ENCODE measurements at regions not wholly inside any gene's neighbourhood (a gene's known extent, or its start where the extent isn't known, plus 50 kb on each side); places are given as distances from the start of the nearest gene placed in this dataset.
"Not testable (repeated sequence)": the region's sequence is repeated elsewhere in the genome, so short reads cannot be mapped to it uniquely, and the experiment has no call there.

DNA sequence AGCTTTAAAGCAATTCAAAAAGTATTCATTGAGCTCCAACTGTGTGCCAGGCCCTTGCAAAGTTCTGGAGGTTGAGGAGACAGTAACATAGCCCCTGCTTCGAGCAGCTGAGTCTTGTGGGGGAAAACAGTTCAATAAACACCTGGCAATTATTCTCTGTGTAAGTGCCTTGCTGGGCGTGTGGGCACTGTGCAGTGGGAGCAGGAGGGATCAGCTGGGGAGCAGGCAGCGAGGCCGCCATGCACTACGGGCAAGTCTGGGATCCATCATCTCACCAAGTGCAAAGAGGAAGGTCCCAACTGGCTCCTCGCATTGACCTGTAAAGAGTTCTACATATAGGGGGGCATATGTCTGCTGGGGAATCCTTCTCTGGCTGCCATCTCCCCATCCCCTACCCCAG is 342.2 kb upstream of the HS6ST1 start:
- DNase-seq (ENCODE audit: low read depth): no peak

DNA sequence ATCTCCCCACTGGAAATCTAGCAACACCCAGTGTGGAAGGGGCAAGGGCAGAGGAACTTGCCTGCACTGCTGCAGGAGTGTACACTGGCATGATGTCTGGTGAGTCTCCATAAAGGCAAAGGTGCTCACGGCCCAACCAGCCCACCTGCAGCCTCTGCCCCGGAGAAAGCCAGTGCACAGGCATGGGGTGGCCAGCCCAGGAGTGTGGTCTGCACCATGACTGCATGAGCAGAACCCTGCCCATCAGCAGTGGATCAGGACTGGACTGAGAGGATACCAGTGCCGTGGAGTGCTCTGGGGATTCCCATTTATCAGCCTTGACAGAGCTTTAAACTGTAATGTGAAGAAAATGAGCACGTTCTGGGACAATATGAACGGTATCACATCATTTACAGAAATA is 342.6 kb upstream of the HS6ST1 start:
- DNase-seq (ENCODE audit: low read depth): no peak

DNA sequence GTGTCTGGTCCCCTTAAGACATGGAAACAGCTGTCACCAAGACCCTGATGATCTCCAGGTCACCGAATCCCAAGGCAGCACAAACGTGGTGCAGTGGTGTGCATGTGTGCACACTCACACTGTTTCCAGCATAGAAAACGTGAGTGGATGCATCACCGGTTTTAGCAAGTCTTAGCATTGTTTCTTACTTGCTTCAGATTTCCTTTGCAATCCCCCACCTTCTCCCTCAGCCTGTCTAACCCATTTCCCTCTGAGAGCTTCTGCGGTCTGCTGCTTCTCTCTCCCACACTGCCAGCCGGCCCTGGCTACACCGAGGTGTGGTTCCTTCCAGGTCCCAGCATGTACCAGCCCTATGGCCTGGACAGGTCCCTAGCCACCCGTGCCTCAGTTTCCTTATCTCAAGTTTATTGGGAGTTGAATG is 343.4 kb upstream of the HS6ST1 start:
- DNase-seq (ENCODE audit: low read depth): no peak

DNA sequence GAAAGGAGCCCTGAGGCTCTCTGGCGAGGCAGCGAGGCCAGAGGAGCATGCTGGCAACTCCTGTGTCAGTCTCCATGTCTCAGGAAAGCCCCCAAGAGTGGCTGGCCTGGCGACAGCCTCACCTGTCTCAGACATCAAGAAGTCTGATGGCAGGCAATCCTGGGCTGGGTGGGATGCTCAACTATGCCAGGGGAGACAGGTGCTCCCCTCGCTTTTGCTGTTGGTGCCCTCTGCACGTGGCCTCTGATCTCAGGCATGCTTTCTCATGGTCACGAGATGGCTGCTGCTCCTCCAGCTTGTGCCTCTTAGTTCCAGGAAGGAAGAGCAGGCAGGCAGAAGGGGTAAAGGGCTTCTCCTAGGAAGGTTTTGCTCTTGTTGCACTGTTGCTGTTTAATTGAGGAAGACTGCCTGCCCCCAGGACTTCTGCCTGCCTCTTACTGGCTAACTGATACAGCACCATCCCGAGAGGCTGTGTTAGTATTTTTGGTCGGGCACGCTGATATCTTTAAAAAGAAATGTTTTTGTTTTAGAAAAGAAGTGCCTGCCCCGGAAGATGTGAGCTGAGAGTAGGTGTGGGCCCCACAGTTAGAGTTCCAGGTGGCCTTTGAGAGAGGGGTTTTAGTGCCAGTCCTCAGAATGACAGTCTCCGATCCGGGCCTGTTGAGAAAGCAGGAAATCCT is 344.8 kb upstream of the HS6ST1 start:
- no peak for DNase-seq (ENCODE audit: low read depth)

DNA sequence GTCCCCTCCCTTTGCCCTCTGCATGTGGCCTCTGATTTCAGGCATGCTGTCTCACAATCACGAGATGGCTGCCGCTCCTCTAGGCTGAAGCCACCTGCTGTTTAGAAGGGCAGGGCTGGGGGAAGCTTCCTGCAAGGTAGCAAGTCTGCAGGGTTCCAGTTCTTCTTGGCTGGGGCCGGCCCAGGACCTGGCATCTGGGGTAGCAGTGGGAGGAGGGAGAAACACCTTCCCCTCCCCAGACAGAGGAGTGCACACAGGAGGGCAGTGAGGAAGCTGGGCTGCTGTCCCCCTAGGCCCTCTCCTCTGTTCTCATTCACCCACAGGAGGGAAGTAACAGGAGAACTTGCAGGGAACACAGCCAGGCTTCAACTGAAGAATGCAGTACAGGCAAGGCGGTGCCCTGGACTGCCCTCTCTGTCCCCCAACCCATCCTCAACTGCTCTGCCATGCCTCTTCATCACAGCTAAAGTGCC is 345.9 kb upstream of the HS6ST1 start:
- DNase-seq (ENCODE audit: low read depth): no peak

DNA sequence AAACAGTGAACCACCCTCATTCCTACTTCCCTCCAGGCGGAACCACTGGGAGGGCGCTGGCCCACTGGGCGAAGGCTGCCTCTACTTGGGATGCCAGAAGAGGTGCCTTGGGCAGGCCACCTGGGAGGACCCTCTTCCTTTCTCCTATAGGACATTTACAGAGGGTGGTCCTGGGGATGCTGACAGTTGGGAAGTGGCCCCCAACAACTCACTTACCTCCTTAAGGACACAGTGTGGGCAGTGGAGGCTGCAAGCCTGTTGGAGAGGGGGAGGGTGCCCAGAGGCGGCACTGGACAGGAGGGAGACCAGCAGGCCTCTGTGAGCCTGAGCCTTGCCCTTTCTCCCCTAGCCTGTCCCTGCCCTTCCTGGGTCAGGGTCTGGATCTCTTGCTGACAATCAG is 346.4 kb upstream of the HS6ST1 start:
- no peak for DNase-seq (ENCODE audit: low read depth)

DNA sequence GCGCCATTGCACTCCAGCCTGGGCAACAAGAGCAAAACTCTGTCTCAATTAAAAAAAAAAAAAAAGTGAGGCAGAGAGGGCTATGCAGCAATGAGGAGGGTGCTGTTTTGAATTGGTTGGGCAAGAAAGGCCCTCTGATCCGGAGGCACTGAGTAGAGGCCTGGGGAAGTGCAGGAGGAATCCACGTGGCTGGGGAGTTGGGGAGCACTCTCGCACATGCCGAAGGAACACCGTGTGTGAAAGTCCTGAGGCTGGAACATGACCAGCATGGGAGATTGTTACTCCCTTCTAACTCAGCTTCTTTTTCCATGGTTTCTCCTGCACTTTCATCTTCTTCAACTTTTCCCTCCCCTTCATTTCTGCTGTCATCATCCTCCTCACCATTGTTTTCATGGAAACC is 347.9 kb upstream of the HS6ST1 start:
- DNase-seq (ENCODE audit: low read depth): no peak

DNA sequence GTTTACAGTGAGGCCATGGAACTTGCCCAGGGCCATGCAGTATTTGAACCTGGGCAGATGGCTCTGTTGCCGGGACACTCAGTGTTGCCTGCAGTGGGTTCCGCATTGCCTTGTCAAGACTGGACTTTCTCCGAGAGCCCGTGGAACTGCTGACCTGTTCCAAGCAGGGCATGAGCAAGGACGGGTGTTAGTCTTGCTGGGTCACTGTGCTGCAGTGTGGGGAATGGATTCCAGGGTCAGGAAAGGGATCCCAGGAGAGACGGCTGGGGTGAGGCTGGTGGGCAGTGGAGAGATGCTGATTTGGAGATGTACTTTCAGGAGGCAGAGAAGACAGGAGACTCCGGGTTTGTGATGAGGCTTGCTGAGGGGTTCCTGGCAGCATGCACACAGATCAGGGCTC is 348.7 kb upstream of the HS6ST1 start:
- no peak for DNase-seq (ENCODE audit: low read depth)

DNA sequence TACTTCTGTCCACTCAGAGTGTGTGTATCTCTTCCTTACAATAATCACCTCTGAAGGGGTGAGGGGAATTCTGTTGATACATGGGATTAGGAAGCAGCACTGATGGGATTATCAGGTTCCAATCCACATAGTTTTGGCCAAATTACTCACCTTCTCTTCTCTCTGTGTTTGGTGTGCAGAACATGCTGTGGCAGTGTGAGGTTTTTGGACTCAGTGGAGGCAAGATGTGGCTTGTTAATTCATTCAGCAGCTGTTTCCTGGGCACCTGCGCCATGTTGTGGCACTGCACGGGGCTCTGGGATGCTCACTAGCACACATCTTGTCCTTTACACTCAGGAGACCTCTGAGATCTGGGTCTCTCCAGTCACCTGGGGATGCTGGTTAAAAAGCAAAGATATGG is 350.3 kb upstream of the HS6ST1 start:
- DNase-seq (ENCODE audit: low read depth): no peak

DNA sequence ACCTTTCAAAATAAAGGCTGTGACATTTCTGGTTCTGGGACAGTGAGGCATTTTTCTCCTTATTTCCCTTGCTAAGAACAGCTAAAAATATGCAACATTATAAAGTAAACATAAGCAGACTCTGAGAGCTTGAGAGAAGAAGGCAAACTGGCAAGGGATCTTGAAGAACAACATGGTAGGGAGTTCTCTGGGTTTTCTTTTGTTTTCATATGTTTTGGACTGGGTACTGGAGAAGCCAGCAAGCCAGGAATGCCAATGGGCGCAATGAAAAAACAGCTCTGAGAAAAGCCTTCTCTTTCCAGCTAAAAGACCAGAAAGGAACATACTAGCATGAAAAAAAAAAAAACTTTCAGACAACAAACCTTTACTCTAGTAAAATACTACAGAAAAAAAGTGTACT is 351.4 kb upstream of the HS6ST1 start:
- no peak for DNase-seq (ENCODE audit: low read depth)

DNA sequence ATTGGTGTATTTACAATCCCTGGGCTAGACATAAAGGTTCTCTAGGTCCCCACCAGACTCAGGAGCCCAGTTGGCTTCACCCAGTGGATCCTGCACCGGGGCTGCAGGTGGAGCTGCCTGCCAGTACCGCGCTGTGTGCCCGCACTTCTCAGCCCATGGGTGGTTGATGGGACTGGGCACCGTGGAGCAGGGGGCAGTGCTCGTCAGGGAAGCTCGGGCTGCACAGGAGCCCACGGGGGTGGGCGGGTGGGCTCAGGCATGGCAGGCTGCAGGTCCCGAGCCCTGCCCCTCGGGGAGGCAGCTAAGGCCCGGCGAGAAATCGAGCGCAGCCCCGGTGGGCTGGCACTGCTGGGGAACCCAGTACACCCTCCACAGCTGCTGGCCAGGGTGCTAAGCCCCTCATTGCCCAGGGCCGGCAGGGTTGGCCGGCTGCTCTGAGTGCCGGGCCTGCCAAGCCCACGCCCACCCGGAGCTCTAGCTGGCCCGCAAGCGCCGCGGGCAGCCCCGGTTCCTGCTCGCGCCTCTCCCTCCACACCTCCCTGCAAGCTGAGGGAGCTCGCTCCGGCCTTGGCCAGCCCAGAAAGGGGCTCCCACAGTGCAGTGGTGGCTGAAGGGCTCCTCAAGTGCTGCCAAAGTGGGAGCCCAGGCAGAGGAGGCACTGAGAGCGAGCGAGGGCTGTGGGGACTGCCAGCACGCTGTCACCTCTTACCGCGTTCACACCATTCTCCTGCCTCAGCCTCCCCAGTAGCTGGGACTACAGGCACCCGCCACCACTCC is 353.5 kb upstream of the HS6ST1 start:
- not testable (repeated sequence) for DNase-seq (ENCODE audit: low read depth)

DNA sequence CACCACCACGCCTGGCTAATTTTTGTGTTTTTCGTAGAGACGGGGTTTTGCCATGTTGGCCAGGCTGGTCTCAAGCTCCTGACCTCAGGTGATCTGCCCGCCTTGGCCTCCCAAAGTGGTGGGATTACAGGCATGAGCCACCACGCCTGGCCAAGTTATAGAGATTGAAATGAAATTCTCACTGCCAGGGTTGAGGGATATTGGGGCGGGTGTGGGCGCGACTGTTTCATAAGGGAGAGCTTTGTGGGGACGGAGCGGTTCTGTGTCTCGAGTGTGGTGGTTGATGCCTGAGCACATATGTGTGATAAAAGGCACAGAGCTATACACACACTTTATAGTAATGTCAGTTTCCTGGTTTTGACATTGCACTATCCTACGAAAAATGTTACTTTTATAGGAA is 361.0 kb upstream of the HS6ST1 start:
- not testable (repeated sequence) for DNase-seq (ENCODE audit: low read depth)

DNA sequence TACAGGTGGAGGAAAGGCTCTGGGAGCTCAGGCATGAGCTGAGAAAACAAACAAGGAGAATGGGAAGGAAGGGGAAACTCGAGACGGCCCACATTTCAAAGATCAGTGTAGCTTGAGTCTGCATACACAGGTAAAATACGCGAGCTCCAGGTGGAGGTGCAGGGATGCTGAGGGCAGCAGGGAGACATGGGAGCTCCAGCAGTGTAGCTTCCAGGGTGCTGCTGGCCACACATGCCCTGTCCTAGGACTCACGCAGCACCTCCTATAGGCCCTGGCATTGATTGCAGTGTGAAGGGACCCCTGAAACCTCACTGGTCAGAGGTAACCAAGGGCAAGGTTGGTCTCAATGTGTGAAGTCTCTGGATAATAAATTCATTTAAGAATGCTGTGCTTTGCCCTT is 362.8 kb upstream of the HS6ST1 start:
- DNase-seq (ENCODE audit: low read depth): no peak

DNA sequence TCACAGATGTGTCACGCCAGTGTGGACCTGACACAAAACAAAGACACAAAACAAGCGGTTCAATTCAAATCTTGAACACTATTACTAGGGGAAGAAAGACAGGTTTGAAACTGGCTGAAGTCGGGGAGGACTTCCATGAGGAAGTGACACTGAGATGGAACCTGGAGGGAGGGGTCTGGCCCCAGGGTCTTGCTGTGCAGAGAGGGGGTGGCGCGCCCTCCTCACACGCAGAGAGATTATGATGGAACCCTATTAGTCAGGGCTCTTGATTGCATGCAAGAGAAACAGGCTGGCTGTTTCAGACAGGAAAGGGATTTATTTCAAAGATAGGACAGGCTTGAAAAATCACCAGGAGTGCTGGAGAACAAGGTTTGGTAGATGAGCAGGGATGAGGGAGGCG is 363.6 kb upstream of the HS6ST1 start:
- DNase-seq (ENCODE audit: low read depth): no peak

DNA sequence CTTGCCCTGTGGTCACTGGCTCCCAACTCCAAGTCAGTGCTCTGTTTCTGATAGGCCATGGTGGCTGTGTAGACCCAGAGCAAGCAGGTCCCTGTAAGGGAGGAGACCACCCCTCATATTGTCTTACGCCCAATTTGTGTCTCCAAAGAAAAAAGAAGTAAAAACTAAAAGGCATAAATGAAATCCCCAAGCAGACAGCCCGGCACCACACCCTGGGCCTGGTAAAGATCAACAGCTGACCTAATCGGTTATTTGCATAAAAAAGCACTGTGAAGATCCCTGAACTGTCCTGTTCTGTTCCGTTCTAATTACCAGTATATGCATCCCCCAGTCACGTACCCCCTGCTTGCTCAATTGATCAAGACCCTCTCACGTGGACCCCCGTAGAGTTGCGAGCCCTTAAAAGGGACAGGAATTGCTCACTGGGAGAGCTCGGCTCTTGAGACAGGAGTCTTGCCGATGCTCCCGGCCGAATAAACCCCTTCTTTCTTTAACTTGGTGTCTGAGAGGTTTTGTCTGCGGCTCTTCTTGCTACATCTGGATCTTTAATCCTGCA is 364.1 kb upstream of the HS6ST1 start:
- DNase-seq (ENCODE audit: low read depth): no peak

DNA sequence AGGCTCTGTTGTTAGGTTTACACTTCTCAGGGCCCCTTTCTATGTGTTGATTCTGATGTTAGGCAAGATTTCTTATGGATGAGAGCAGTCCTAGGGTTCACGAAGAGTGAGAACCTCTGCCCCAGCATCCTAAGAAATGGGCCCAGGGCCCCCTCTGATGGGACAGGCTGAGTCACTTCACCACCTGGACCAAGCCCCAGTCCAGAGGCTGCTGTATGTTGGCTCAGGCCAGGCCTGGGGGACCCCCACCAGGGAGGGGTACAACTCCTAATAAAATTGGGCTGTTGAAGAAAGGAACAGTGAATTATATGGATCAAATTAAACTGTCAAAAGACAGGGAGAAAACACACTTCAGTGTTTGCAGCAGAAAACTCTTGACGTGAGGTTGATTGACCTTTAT is 365.9 kb upstream of the HS6ST1 start:
- no peak for DNase-seq (ENCODE audit: low read depth)

DNA sequence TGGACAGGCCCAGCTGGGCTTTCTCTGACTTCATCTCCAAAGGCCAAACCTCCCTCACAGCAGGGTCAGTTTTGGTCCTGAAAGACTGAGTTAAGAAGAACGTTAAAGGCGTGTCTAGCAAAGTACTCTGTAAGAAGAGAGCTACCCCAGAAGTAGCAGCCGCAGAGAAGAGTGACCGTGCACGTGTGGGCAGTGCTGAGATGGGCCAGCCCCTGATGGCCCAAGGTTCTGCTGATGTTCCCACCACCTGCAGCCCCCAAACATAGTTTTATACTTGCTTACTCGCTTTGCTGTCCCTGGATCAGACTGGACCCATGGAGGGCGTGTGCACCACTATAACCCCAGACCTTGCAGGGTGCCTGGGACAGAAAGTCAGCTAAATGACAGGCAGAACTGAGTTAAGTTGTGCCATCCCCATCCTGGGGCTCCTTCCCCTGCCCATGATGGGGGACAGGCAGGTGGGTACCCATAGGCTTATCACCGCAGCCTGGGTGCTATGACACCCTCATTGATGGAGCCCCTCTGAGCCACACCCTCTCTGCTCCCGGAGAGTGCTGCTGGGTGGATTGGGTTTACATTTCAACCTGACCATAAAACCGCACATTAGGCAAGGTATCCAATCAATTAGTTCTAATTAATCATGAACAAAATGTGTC is 367.3 kb upstream of the HS6ST1 start:
- no peak for DNase-seq (ENCODE audit: low read depth)

DNA sequence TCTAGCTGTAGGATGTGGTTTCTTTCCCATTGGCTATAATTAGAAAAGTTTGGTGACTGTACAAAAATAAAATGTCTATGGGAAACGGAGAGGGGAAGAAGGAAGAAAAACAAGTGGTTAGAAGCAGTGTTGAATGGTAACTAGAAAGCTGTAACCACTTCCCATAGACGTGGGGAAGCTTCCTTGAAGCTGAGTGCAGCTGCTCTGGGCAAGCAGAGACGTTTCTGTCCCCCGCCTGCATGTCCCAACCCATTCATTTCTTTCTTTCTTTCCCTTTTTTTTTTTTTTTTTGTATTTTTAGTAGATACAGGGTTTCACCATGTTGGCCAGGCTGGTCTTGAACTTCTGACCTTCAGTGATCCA is 367.8 kb upstream of the HS6ST1 start:
- DNase-seq (ENCODE audit: low read depth): no peak

DNA sequence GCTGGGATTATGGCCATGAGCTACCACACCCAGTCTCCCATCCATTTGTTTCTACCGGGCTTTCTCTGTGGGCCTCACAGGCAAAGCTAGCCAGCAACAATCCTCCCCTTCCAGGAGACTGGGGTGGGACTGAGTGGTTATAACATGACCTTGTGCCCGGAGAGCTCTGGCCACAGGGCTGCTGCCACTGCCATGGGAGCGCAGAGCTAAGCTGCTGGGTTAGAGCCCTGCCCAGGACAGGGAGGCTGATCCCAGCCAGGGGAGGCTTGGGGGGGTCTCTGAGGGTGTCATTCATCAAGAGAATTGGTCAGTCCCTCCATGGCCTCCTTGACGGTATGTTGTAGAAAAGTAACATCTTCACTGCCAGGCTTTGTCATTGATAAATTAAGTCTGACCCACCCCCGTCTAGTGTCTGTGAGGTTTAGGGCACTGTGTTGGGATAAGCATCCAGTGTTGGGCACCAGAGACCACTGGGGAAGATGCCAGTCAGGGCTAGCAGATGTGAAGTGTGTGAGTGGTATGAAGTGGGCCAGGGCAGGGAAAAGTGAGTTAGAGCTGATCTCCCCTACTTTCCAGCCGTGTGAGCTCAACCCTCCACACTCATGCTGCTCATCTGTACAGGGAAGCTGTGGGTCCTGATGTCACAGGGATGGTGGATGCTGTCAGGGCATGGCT is 368.4 kb upstream of the HS6ST1 start:
- DNase-seq (ENCODE audit: low read depth): no peak

DNA sequence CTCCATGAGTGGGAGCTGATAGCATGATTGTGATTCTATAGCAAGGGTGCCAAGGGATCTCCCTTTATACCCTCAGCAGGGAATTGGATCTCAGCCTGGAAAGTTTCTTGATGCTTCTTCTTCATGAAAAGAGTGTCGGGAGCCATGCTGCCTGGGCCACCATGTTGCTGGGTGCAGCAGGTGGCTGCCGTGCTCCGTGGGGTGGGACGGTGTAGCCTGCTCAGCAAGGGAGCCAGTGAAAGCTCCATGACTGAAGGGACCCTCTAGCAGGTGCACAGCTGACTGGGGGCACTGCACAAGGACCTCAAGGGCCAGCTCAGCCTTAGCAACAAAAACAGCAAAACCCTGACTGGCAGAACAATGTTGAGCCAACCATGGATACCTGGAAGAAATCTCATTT is 368.9 kb upstream of the HS6ST1 start:
- no peak for DNase-seq (ENCODE audit: low read depth)

DNA sequence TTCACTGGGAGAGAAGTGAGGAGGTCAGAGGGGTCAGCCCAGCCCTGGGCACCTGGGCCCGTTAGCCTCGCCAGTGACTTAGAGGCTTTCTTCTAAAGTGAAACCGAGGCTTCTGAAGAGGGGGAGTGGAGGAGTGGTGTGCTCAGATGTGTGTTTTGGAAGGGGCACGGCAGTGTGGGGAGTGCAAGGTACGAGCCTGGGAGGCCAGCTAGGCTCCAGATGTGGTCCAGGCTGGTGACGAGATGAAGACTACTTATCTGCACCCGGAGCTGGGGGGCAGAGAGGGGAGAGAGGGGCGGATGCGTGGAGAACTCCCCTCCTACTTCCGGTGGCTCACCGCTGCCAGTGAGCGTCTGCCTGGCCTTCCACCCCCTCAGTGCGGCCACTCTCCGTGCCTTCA is 371.3 kb upstream of the HS6ST1 start:
- DNase-seq (ENCODE audit: low read depth): no peak

DNA sequence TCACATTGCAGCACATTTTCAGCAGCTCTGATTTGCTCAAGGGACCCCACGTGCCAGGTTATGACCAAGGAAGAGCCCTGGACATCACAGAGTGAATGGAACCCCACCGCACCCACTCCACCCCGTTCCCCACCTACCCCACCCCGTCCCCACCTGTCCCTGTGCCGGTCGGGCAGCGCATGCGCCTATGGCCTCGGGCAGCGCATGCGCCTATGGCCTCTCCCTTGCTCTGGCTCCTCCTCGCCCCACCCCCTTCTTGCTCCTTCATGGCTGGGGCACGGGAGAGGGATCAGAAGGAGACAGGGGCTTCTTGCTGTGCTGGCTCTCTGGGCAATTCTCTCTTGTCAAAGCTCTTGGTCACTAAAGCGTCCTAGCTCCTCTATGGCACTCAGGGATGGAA is 371.8 kb upstream of the HS6ST1 start:
- no peak for DNase-seq (ENCODE audit: low read depth)

All from stimulated activated CD8-positive, alpha-beta memory T cell treated with anti-CD3 and anti-CD28 coated beads, Interleukin-12 subunit alpha, Interleukin-12 subunit beta, amount 100 ng/mL, for 1 hour (primary cell).